Karpas-422 (cell line): ENCODE measurements at regions not wholly inside any gene's neighbourhood (a gene's known extent, or its start where the extent isn't known, plus 50 kb on each side); places are given as distances from the start of the nearest gene placed in this dataset.

Experiments used
- DNase-seq: peaks from one replicate; pipeline ENCODE4 v3.0.0-alpha.2; 2015
- H2AFZ ChIP-seq: fragments of 200-600 bp; sonication (generic); 2 replicates; pipeline ENCODE4 v1.6.1; 2014; ENCODE audit warnings: antibody characterized with exemption, low read length, mixed read lengths
- H3K27ac ChIP-seq: fragments of 200-600 bp; sonication (generic); 2 replicates; pipeline ENCODE4 v1.5.1; 2014; ENCODE audit warnings: mild to moderate bottlenecking, low read length, moderate library complexity
- H3K27me3 ChIP-seq: fragments of 200-600 bp; sonication (generic); 2 replicates; pipeline ENCODE4 v1.6.1; 2014; ENCODE audit warnings: low read length, mixed read lengths
- H3K36me3 ChIP-seq: fragments of 200-600 bp; sonication (generic); 2 replicates; pipeline ENCODE4 v1.6.1; 2014; ENCODE audit warnings: low read length, mixed read lengths; ENCODE audit not compliant: insufficient read depth
- H3K4me1 ChIP-seq: fragments of 200-600 bp; sonication (generic); 2 replicates; pipeline ENCODE4 v1.6.1; 2014; ENCODE audit warnings: mild to moderate bottlenecking, low read length, mixed read lengths
- H3K4me2 ChIP-seq: fragments of 200-600 bp; sonication (generic); 2 replicates; pipeline ENCODE4 v1.6.1; 2014; ENCODE audit warnings: low read length, low read depth, mild to moderate bottlenecking; ENCODE audit not compliant: poor library complexity, severe bottlenecking
- H3K4me3 ChIP-seq: fragments of 200-600 bp; sonication (generic); 2 replicates; pipeline ENCODE4 v1.5.1; 2014; ENCODE audit warnings: mild to moderate bottlenecking, antibody characterized with exemption, low read length, mixed read lengths
- H3K79me2 ChIP-seq: fragments of 200-600 bp; sonication (generic); 2 replicates; pipeline ENCODE4 v1.6.1; 2014; ENCODE audit warnings: mild to moderate bottlenecking, low read length, mixed read lengths
- H3K9ac ChIP-seq: fragments of 200-600 bp; sonication (generic); 2 replicates; pipeline ENCODE4 v1.6.0; 2014; ENCODE audit warnings: low read length
- H3K9me2 ChIP-seq: fragments of 200-600 bp; sonication (generic), shearing (Covaris generic); replicated peaks from 2 replicates; pipeline ENCODE4 v1.6.0; 2014; ENCODE audit warnings: mild to moderate bottlenecking, low read length, moderate library complexity; ENCODE audit not compliant: insufficient read depth
- H3K9me3 ChIP-seq: fragments of 300-700, 200-600 bp; sonication (generic); 2 replicates; pipeline ENCODE4 v1.6.1; 2014; ENCODE audit warnings: low read length, mixed read lengths
- H4K20me1 ChIP-seq: fragments of 200-600 bp; sonication (generic); 2 replicates; pipeline ENCODE4 v1.6.1; 2014; ENCODE audit warnings: mild to moderate bottlenecking, antibody characterized with exemption, low read length, low read depth; ENCODE audit not compliant: insufficient read depth

DNA sequence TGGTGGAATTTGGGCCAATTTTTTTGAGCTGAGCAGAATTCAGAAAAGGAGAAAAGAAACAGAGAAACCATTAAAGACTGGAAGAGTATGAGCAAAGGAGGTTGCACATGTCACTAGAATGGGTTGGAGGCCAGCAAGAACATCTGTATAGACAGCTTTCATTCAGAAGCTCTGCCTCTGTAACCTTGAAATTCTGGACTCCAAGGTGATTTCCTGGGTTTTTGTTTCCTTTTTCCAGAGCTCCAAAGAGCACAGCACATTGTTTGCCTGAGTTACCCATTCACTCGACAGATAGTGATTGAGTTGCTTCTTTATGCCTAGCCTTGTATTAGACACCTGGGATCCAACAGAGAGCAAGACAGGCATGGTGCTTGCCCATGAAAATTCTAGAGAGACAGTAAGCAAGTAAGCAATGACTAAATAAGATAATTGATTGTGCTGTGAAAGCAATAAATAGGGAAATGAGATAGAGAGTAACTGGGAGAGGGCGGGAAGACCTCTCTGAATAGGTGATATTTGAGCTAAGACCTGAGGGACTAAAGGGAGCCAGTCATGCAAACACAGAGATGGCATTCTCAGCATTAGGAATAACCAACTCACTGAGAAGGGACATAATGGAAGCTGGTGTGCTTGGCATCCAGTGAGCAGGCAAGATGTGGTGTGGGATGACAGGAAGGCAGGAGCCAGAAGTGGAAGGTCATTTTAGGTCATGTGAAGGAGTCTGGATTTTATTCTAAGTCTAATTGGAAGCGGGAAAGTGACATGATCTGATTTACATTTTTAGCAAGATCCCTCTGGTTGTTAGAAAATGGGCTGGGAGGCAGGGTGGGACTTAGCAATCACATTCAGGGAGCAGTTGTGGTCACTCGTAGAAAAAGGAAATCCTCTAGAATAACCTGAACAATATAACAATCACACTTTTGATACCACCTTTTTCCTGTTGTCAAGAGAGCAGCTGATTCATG, 197.5 kb downstream of the HS3ST3A1 start:
- H3K36me3 ChIP-seq = no peaks in the 10 kb centered on the region
- no peak overlapping the region for H3K27ac ChIP-seq
- no peaks in the 10 kb centered on the region for H4K20me1 ChIP-seq
- no peak overlapping the region for H3K9ac ChIP-seq
- H3K4me3 ChIP-seq = no peak overlapping the region
- no peaks in the 10 kb centered on the region for H3K9me3 ChIP-seq
- no peak for DNase-seq
- H3K4me2 ChIP-seq = no peak overlapping the region
- no peak overlapping the region for H2AFZ ChIP-seq
- no peaks in the 10 kb centered on the region for H3K27me3 ChIP-seq
- H3K4me1 ChIP-seq = no peaks in the 10 kb centered on the region
- no peaks in the 10 kb centered on the region for H3K9me2 ChIP-seq
- no peaks in the 10 kb centered on the region for H3K79me2 ChIP-seq

DNA sequence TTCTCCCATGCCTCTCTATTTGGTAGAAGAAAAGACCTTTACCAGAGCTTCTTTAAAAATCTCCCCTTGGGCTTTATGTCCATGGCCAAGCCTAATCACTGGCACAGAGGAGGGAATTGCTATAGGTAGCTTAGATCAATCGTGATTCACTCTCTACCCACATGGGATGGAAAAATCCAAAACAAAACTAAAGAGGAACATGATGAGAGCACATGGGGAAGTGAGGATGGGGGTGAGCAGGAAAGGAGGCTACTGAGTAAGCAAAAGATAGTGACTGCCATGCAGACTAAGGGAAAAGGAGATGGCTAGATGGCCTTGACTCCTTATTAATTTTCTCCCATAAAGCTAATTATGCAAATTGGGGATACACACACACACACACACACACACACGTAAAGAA, 201.2 kb downstream of the HS3ST3A1 start:
- no peaks in the 10 kb centered on the region for H4K20me1 ChIP-seq
- no peaks in the 10 kb centered on the region for H3K79me2 ChIP-seq

GRCh38 chr17:13398853-13399252, 202.9 kb downstream of the HS3ST3A1 start:
- no peaks in the 10 kb centered on the region for H3K79me2 ChIP-seq
- H3K9me3 ChIP-seq = no peaks in the 10 kb centered on the region
- H3K4me3 ChIP-seq = no peak overlapping the region
- no peak overlapping the region for H3K9ac ChIP-seq
- H3K27ac ChIP-seq = no peak overlapping the region
- H3K36me3 ChIP-seq = no peaks in the 10 kb centered on the region
- H3K4me1 ChIP-seq = no peaks in the 10 kb centered on the region
- DNase-seq = no peak
- H3K4me2 ChIP-seq = no peak overlapping the region
- H4K20me1 ChIP-seq = no peaks in the 10 kb centered on the region
- H2AFZ ChIP-seq = no peak overlapping the region
- H3K27me3 ChIP-seq = no peaks in the 10 kb centered on the region
- no peaks in the 10 kb centered on the region for H3K9me2 ChIP-seq

More for the DNA sequence above, 201.2 kb downstream of the HS3ST3A1 start:
- H3K9me3 ChIP-seq = no peaks in the 10 kb centered on the region
- no peak overlapping the region for H2AFZ ChIP-seq
- H3K27ac ChIP-seq = no peak overlapping the region
- no peaks in the 10 kb centered on the region for H3K36me3 ChIP-seq
- no peak for DNase-seq
- no peak overlapping the region for H3K4me2 ChIP-seq
- no peaks in the 10 kb centered on the region for H3K9me2 ChIP-seq
- no peaks in the 10 kb centered on the region for H3K27me3 ChIP-seq
- no peaks in the 10 kb centered on the region for H3K4me1 ChIP-seq
- no peak overlapping the region for H3K4me3 ChIP-seq
- H3K9ac ChIP-seq = no peak overlapping the region

- no peaks in the 10 kb centered on the region for H3K27me3 ChIP-seq
- H2AFZ ChIP-seq = no peak overlapping the region
- H3K4me3 ChIP-seq = no peak overlapping the region
- DNase-seq = no peak
- H3K79me2 ChIP-seq = no peaks in the 10 kb centered on the region
- H3K9me2 ChIP-seq = no peaks in the 10 kb centered on the region
- no peak overlapping the region for H3K27ac ChIP-seq
- H3K9me3 ChIP-seq = no peaks in the 10 kb centered on the region
- H3K9ac ChIP-seq = no peak overlapping the region
- H3K4me2 ChIP-seq = no peak overlapping the region
- no peaks in the 10 kb centered on the region for H3K4me1 ChIP-seq
- H3K36me3 ChIP-seq = no peaks in the 10 kb centered on the region
- no peaks in the 10 kb centered on the region for H4K20me1 ChIP-seq
These were observed 203.6 kb downstream of the HS3ST3A1 start for GRCh38 chr17:13398091-13398490.

- Histone ChIP-seq H3K9me3 (no peaks in the 10 kb centered on the region), H3K9me2 (no peaks in the 10 kb centered on the region), H3K4me2 (no peak overlapping the region), H3K36me3 (no peaks in the 10 kb centered on the region), H3K9ac (no peak overlapping the region), H3K27ac (no peak overlapping the region), H3K4me3 (no peak overlapping the region), H4K20me1 (no peaks in the 10 kb centered on the region), H3K4me1 (no peaks in the 10 kb centered on the region), H3K27me3 (no peaks in the 10 kb centered on the region), H2AFZ (no peak overlapping the region), H3K79me2 (no peaks in the 10 kb centered on the region)
- no peak for DNase-seq
These were observed 205.9 kb downstream of the HS3ST3A1 start for GRCh38 chr17:13395862-13396261.

DNA sequence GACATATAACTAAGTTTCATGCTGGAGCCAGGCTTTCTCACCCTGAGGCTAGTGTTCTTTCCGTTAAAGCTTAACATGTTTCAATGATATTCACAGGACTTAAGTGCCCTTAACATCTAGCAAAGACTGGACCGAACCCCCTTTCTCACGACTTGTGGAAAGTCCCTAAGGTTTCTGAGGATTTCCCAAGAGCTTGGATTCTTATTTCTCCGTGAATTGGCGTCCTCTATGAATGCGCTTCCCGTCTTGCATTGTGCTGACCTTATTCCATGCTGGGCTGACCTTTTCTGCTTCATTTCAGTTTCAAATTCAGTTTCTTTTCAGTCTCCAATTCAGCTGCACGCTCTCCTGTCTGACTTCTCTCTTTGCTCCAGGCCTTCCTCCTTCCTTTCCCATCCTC, 206.4 kb downstream of the HS3ST3A1 start:
- H3K4me1 ChIP-seq = no peaks in the 10 kb centered on the region
- H3K27ac ChIP-seq = no peak overlapping the region
- no peak overlapping the region for H2AFZ ChIP-seq
- no peak overlapping the region for H3K9ac ChIP-seq
- H3K27me3 ChIP-seq = no peaks in the 10 kb centered on the region
- no peaks in the 10 kb centered on the region for H3K9me3 ChIP-seq
- no peaks in the 10 kb centered on the region for H4K20me1 ChIP-seq
- no peak overlapping the region for H3K4me2 ChIP-seq
- no peaks in the 10 kb centered on the region for H3K36me3 ChIP-seq
- no peaks in the 10 kb centered on the region for H3K9me2 ChIP-seq
- DNase-seq = no peak
- H3K79me2 ChIP-seq = no peaks in the 10 kb centered on the region
- H3K4me3 ChIP-seq = no peak overlapping the region

GRCh38 chr17:13393841-13394710, 207.7 kb downstream of the HS3ST3A1 start:
- H3K9ac ChIP-seq = no peak overlapping the region
- H4K20me1 ChIP-seq = no peaks in the 10 kb centered on the region
- no peaks in the 10 kb centered on the region for H3K9me2 ChIP-seq
- H3K9me3 ChIP-seq = no peaks in the 10 kb centered on the region
- H3K4me2 ChIP-seq = no peak overlapping the region
- no peaks in the 10 kb centered on the region for H3K27me3 ChIP-seq
- H3K36me3 ChIP-seq = no peaks in the 10 kb centered on the region
- no peak overlapping the region for H2AFZ ChIP-seq
- no peak overlapping the region for H3K27ac ChIP-seq
- H3K79me2 ChIP-seq = no peaks in the 10 kb centered on the region
- DNase-seq = no peak
- H3K4me3 ChIP-seq = no peak overlapping the region
- no peaks in the 10 kb centered on the region for H3K4me1 ChIP-seq

DNA sequence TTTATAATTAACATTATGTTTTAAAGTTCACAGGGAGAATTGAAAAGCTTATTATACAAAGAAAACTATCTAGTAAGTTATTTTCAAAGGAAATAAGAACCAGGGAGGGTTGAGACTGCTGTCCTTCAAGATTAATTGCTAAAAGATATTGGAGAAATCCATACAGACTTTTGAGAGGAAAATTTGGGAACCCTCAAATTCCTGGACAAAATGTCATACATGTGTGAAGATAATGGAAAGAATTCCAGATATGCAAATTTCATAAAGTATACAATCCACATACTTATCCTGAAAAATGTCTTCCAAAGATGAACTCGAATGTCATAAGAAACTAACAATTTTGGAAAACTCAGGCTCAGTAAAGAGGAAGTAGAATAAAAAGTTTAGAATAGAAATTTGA, 213.8 kb downstream of the HS3ST3A1 start:
- H3K4me2 ChIP-seq = no peak overlapping the region

More for the DNA sequence above, 213.8 kb downstream of the HS3ST3A1 start:
- H3K9me3 ChIP-seq = no peaks in the 10 kb centered on the region
- no peaks in the 10 kb centered on the region for H3K27me3 ChIP-seq
- no peaks in the 10 kb centered on the region for H3K9me2 ChIP-seq
- H2AFZ ChIP-seq = no peak overlapping the region
- no peak overlapping the region for H3K27ac ChIP-seq
- H3K36me3 ChIP-seq = no peaks in the 10 kb centered on the region
- no peaks in the 10 kb centered on the region for H3K79me2 ChIP-seq
- no peaks in the 10 kb centered on the region for H3K4me1 ChIP-seq
- no peak for DNase-seq
- H4K20me1 ChIP-seq = no peaks in the 10 kb centered on the region
- H3K9ac ChIP-seq = no peak overlapping the region
- no peak overlapping the region for H3K4me3 ChIP-seq
